AG08396 (cell line): ENCODE measurements at regions not wholly inside any gene's neighbourhood (a gene's known extent, or its start where the extent isn't known, plus 50 kb on each side); places are given as distances from the start of the nearest gene placed in this dataset.

Experiments
- DNase-seq: peaks from one replicate; pipeline ENCODE4 v3.0.0; 2012; ENCODE audit warnings: low spot score, mixed read lengths

DNA sequence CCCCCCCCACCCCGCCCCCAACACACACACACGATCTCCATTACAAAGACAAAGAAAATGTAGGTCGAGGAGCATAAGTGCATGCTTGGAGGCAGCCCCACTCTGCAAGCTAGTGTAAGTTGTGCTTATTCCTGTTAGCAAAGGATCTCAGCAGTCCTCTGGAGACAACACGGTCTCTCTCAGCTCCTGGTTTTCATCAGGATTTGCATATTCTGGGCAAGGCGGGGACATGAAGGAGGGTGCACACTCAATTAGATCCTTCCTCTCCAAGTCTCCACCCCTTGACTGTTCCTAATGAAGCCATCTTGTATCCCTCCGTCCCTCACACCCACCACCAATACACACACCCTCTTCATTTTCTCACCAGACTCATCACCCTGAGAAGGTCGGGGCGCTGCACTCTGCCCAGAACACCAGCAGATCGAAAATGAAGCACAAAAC is 63.8 kb downstream of the MRPL46 start:
- DNase-seq = no peak

DNA sequence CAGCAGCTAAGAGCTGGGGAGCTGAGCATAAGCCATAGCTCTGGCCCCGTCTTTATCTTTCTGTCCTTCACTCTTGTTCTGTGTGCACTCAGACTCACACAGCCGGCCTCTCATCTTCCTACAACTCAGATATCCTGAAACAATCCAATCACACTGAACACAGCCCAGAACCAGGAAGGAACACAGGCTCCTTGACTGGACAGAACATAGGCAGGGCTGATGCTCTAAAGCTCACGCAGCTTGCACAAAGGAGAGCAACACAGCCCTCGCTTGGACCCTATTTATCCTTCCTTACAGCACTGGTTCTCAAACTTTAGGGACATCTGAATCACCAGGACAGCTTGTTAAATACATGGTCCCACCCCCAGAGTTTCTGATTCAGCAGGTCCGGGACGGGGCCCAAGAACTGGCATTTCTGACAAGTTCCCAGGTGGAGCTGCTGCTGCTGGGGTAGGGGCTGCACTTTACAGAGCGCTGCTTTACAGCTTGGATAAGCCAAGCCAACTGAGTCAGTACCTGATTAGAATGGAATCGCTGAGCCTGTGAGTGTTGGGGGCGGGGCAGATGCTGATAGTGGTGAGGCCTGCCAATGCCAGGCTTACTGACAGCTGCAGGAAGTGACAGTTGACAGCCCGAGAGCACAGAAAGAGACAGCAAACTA is 65.1 kb downstream of the MRPL46 start:
- no peak for DNase-seq

DNA sequence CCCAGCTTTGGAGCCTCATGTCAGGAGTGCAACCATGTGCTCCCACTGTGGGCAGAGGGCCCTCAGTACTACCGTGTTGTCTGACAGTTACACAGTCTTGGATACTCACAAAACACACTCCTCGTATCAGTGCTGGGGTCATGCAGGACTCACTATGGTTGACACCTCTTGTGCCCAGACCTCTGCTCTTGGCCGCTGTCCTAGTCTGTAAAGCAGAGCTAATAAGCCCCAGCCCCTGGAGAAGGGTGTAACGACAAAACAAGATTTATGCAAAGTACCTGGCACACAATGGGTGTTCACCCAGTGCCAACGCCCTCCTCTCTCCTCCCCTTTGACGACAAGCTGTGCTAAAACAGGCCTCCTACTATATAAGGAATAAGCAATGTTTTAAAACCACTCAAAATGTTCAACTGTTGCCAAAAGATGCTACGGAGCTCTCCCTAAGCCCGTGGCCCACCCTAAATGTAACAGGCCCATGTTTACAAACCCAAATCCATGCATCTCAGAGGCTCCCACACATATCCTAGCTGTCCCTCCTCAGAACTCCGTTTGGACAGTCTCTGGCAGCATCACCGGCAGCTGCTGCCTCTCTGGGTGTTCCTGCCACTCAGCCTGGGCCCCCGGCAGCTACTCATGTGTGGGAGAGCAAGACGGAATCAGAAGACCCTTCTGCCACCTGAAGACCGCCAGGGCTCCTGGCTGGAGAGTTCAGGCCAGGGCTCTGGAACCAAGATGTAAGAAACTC is 65.8 kb downstream of the MRPL46 start:
- no peak for DNase-seq

DNA sequence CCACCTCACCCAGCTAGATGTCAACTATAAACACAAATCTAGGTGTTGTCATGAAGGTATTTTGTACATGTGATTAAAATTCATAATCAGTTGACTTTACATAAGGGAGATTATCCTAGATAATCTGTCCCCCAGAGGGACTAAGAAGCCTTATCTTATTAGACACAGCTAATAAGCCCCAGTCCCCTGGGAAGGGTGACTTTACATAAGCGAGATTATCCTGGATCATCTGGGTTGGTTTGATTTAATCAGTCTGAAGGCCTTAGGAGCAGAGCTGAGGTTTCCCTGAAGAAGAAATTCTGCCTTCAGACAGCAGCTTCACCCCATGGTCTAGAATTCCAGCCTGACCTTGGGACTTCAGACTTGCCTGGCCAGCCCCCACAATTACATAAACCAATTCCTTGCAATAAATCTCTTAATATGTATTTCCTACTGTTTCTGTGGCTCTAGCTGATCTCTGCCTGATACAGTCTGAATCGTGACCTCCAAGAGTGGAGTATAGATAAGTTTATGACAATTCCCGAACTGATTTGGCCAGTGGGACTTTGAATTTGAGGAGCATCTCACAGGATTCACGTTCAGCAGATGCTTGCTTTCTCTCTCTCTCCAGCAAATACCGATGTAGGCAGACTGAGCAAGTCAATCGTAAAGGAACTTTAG is 66.5 kb downstream of the MRPL46 start:
- no peak for DNase-seq

DNA sequence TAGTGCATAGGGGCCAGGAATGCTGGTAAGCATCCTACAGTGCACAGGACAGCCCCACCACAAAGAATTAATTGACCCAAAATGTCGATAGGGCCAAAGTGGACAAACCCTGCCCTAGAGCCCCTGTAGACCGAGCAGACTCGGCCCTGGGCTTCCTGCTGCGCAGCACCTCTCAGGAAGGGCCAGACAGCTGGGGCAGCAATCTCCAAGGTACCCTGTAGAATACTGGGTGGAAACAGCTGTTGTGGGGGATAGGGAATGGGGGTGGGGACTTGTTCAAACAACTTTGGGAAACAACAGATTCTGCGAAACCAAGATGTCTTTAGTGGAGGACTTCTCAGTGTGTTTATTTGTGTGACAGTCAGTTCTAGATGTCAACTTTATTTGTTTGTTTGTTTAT is 67.1 kb downstream of the MRPL46 start:
- no peak for DNase-seq

DNA sequence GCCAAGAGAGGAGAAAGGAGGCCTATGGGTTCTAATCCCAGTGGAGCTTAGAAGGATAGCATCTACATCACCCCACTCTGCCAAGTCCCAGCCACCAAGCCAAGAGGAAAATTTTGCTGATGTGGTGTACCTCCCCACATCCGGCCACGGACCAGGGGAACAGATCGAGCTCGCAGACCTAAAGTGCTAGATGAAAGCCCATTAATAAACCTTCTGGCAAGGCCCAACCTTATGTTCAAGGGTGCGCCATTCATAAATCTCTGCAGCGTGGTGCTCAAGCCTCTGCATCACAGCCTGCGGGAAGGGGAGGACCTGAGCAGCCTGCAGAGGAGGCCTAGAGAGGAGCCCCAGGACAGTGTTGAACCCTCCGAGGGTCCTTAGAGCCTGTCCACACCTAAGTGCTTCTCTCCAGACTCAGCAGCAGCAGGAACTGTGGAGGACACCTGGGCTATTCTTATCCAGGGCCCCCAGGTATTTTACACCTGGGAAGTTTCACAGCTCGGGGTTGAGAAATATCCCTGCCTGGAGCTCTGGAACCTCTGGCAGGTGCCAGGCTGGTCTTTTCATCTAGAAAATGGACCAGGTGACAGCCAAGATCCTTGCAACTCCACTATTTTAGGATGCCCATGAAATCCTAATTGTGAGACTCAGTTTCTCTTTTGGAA is 68.0 kb downstream of the MRPL46 start:
- DNase-seq = no peak

DNA sequence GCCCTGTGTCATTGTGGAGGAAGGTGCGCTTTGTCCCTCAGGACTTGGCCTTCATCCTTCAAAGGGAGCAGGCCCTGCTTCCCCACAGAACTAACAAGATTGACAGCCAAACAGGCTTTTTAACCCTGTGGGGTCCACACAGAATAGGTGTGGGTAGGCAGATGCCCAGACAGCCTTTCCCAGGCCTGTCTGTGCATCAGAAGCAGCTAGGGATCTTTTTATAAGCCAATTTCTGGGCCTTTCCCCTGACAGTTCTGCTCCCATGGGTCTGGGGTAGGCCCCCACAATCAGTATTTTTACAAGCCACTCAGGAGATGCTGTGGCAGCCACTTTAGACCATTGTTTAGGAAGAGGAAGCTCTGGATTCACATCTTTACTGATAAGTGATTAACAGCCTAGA is 69.2 kb downstream of the MRPL46 start:
- no peak for DNase-seq

DNA sequence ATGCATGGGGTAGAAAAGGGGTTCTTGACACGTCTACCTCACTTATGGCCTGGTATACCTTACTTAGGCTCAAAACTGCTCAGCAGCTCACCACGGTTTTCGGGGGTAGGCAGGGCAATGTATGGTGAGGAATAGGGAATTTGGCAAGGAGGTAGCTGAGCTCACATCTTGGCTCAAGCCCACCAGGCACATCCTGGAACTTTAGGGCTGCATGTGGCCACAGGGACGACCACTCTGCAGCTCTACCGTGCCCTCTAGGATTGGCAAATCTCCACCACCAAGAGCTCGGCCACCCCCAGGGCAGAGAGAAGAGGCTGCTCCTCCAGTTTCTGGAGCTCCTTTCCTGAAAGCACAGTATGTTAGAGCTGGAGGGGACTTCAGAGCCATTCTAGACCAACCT is 69.7 kb downstream of the MRPL46 start:
- no peak for DNase-seq

DNA sequence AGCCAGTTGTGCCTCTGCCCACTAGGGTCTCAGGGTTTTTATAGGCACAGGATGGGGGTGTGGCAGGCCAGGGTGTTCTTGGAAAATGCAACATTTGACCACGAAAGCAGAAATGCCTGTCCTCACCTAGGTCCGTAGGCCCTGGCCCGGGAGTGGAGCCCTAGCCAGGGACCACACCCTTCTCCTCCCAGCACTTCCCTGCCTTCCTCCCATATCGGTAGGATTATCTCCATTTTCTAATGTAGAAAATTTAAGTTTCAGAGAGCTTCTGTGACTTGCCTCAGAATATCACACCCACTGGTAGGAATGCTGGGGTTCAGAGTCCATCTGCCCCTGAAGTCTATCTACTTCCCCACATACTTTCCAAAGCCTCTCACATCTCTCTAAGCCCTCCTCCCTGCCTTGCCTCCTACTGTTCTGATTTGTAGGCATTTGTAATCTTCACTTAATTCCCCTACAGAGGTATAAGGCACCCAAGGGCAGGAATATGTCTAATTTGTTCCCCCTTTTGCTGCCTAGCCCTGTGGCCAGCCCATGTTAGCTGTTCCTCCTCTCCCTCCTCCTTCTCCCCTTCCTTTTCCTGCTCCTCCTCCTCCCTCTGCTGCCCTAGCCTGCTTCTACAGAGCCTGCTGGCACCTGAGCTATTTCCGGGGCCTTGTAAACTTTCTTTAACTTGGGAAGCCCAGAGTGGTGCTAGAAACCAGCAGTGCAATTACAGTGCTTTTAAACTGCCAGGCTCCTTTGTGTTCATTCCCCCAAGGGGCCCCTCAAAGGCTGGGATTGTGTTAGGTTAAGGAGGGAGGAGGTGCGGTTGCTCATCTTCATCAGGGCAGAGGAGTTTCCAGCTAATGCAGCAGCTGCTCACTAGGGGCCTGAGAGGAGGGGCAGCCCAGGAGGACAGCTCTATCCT is 71.1 kb downstream of the MRPL46 start:
- DNase-seq = no peak

DNA sequence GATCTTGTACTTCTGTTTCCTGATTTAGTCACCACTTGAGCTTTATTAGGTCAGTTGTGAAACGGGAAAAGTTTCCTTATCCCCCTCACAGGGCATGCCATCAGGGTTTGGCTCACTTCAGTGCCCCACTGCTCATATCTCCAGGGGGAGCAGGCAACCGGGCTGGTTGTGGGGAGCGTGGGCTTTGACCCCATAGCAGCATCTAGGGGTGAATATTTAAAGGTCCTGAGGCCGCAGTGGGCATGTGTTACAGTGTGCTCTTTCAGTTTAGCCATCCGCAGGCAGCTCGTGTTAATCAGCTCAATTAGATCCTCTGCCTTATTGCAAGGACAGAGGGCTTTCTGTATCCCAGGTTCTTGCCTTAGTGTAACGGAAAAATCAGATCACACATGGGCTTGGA is 71.9 kb downstream of the MRPL46 start:
- no peak for DNase-seq

DNA sequence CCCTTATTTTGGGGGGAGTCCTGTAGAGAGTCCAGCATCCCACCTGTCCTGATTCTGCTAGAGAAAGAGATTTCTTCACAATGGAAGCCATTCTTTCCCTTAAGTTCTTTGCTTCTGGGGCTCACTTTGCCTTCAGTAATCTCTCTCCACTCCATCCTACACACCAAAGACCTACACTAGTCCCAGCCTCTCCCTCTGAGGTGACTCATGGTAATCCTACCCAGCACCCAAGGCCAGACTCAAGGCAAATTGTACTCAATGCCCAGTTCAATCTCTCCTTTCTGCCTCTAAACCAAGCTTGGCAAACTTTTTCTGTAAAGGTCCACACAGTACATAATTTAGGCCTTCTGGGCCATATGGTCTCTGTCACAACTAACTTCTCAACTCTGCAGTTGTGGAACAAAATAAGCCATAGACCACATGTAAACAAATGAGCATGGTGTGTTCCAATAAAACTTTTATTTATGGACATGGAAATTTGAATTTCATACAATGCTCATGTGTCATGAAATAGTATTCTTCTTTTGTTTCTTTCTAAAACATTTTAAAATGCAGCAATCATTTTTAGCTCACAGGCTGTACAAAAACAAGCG is 72.5 kb downstream of the MRPL46 start:
- DNase-seq = no peak

DNA sequence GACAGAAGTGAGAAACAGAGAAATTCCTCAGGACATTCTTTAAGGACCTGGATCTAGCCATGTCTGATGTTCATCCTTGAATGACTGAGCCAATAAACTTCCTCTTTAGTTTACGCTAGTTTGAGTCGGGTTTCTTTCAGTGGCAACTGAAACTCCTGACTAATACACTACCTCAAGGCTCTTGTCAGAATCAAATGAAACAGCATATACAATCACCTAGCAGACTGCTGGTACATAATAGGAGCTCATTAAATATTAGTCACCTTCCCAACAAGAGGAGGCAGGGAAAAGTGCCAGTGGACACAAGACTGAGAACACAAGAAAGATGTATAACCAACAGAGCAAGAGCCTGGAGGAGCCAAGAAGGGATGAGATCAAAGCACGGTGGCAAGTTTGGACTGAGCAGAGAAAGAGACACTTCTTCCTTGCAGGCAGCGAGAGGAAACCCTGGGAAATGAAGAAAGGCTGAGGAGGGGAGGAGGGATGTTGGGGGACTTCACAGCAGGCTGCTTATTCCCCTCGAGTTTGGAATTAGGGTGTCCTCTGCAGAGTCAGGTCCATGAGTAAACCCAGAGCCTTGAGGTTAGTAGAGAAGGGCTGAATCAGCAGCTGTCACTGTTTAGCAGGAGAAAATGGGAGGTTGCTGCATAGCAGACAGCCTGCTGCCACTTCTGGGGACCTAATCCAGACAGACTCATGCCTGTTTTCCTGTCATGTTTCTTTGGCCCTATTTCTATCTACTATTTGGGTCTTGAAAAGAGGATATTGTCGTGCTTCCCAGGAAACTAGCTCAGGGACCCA is 73.3 kb downstream of the MRPL46 start:
- DNase-seq = no peak

DNA sequence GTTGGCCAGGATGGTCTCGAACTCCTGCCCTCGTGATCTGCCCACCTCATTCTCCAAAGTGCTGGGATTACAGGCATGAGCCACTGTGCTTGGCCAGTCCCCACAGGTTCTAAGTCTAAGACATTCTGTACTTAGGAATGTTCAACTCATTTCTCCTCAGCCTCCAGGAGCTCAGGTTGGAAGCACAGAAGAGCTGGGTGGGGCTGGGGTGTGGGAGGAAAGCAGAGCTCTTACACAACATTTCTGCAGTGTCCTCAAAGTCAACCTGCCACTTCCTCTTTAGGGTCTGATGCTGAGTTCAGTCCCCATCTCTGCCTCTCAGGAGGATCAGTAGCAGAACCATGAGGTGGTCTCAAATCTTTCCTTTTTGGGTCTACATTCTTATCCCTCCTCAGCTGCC is 75.5 kb downstream of the MRPL46 start:
- DNase-seq = no peak

DNA sequence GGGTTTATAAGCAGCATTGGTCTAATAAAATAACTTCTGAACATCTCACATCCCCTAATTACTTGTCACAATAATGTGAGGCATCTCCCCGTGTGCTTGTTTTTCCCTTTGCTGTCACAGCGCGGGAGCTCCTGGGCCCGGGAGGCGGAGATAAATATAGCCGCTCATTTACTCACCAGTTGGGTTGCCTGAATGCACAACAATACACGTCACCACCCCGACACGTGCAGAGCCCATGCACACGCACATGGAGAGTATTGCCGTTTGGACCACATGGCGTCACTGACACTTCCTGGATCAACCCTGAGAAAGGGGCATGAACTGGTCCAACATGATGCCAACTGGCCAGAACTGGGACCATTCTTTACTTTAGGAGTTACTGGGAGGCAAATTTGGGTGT is 76.2 kb downstream of the MRPL46 start:
- DNase-seq = no peak

DNA sequence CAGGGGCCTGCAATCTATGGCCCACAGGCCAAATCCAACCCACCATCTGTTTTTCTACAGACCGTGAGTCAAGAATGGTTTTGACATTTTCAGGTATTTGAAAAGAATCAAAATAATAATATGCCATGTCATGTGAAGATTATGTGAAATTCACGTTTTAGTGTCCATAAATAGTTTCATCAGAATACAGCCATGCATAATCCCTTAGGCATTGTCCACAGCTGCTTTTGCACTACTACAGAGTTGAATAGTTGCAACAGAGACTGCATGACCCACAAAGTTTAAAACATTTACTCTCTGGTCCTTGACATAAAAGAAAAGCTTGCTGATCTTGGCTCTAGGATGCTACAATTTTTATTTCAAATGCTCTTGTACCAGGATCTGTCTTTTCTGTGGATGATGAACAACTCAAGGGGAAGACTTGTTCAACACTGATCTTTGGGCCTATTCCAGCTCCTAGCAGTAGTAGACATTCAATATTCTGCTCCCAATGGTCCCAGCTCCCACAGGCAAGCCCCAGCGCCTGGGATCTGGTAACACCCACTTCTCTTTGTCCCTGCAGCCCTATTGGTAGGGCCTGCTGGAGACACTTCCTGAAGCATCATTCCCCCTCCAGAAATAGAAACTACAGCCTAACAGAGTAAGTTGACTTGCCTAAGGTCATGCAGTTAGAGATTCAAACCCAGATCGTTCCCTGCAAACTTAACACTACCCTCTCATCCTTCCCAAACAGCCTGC is 76.9 kb downstream of the MRPL46 start:
- no peak for DNase-seq

DNA sequence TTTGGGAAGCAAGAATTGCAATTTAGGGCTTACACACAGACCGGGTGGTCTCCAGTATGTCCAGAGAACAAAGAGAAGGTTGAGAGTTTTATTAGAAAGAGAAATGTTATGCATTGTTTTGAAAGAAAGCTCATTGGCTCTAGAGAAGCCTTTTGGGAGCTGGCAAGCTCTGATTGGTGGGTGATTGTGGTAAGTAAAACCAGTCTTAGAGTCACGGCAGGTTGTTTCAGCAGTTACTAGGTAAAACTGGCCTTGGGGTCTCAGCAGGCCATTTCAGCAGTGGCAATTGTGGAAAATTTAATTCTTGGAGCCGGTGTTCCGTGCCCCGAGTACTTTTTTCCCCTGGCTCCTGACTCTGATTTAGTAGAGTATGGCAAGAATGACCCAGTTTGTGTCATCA is 78.1 kb downstream of the MRPL46 start:
- DNase-seq = no peak

DNA sequence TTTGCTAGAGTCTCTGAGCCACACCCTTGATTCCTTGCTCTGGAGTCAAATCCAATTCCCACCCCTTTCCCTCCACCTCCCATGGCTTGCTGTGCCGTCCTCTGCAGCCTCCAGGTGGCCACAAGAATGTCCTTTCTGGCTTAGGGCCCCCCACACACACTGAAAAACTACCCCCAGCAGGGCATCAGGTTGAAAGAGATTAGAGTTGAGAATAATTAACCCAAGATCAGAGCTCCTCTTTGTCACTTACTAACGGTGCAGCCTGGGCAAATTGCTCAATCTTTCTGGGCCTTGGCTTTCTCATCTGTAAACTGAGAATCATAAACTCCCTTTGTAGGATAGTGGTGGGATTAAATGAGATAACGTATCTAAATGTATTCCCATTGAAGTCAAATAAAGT is 78.5 kb downstream of the MRPL46 start:
- no peak for DNase-seq

DNA sequence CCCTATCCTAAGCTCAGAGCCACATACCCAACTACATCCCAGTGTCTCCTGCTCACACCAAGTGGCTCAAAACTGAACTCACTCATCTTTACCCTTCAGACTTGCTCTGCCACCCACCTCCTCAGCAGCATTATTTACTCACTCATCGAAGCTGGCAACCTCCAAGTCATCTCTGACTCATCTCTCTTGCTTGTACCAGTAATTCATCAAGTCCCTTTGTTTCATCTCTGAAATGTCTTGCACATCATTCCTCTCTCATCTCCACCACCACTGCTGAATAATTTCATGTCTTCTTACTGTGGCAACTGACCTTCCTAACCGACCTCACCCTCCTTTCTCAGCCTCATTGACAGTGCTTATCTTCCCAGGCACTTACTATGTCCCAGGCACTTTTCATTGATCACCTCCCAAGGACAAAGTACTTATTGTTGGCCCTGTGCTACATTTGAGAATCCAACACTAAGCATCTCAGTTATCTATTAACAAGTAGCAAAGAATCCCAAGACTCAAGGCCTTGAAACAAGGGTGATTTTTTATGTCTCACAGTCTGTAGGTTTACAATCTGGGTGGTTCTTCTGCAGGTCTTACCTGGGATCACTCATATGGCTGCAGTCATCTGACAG is 82.0 kb downstream of the MRPL46 start:
- DNase-seq = peak; percentile 21

DNA sequence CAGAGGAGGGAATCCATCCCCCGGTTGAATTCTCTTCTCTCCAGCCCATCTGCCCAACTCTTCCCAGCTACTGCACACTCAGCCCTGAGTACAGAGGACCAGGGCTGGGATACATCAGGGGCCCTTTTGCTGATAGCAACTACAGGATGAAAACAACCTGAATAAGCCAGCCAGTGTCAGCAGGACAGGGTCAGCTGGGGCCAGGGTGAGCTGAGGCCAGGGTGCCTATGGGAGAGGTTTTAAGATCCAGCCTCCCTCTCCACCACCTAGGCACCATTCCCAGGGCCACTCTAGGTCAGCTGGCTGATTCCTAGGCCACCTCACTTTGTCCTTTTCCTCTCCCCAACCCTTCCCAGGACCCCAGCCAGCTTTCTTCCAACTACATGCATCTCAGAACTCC is 83.8 kb downstream of the MRPL46 start:
- DNase-seq = no peak
